ENCODE measurements at regions not wholly inside any gene's neighbourhood (a gene's known extent, or its start where the extent isn't known, plus 50 kb on each side); places are given as distances from the start of the nearest gene placed in this dataset.

DNA sequence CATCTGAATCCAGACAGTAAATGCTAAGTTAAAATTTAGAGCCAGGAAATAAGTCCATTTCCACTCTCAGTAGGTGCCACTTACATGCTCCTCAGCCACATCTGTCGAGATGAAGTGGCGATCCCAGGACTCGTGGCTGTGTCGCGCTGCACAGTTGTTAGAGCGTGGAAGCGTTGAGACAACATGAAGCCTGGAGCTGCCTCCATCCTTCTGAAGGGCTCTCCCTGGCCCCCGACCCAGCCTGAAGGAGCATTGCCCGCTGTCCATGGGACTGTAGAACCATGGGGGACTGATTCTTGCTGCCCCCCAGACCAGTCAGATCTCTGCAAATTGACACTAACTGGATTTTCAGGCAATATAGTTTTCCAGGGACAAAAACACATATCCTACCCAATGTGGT, 58.9 kb downstream of the IRX1 start:
- H3K27me3 ChIP-seq (replicated peaks; ENCODE audit: control insufficient read depth, insufficient read depth, low read length), result peaks cover 2% of the 10 kb centered on the region
- DNase-seq (ENCODE audit: low read depth), result no peak
- no peaks in the 10 kb centered on the region for H3K36me3 ChIP-seq (ENCODE audit: control insufficient read depth, insufficient read depth, low read length, severe bottlenecking)
- no peak overlapping the region for H3K4me3 ChIP-seq (ENCODE audit: low read length)
- no peak overlapping the region for H3K9ac ChIP-seq (ENCODE audit: low read length)
- H3K4me1 ChIP-seq (ENCODE audit: control insufficient read depth, insufficient read depth, low read length), result no peaks in the 10 kb centered on the region
- H3K9me3 ChIP-seq (ENCODE audit: control insufficient read depth, low read length), result no peaks in the 10 kb centered on the region

DNA sequence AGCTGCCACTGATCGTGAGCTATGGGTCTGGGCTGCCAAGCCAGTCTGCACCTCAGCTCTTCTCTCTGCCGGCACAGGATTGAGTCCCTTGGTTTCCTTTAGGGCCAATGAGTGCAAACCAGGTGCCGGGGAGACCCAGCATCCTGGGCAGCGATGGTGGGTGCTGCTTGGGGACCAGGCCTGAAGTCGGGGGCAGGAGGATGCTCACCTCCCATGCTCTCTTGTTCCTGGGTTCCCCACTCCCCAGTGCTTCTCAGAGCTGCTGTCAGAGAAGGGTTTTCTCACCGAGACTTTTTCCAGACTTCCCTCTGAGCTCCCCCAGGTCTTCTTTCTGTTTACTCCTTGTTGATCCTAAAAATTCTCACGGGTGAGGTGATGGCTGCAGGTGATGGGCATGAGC, 61.2 kb downstream of the IRX1 start:
- DNase-seq (ENCODE audit: low read depth), result no peak
- no peaks in the 10 kb centered on the region for H3K36me3 ChIP-seq (ENCODE audit: control insufficient read depth, insufficient read depth, low read length, severe bottlenecking)
- no peaks in the 10 kb centered on the region for H3K4me1 ChIP-seq (ENCODE audit: control insufficient read depth, insufficient read depth, low read length)
- H3K27me3 ChIP-seq (replicated peaks; ENCODE audit: control insufficient read depth, insufficient read depth, low read length), result peaks cover 2% of the 10 kb centered on the region
- H3K9me3 ChIP-seq (ENCODE audit: control insufficient read depth, low read length), result no peaks in the 10 kb centered on the region
- H3K9ac ChIP-seq (ENCODE audit: low read length), result no peak overlapping the region
- no peak overlapping the region for H3K4me3 ChIP-seq (ENCODE audit: low read length)

GRCh38 chr5:3657364-3658022, 61.9 kb downstream of the IRX1 start:
- Histone ChIP-seq H3K27me3 (replicated peaks; ENCODE audit: control insufficient read depth, insufficient read depth, low read length) (peaks cover 2% of the 10 kb centered on the region), H3K9me3 (ENCODE audit: control insufficient read depth, low read length) (no peaks in the 10 kb centered on the region), H3K9ac (ENCODE audit: low read length) (no peak overlapping the region), H3K36me3 (ENCODE audit: control insufficient read depth, insufficient read depth, low read length, severe bottlenecking) (no peaks in the 10 kb centered on the region), H3K4me1 (ENCODE audit: control insufficient read depth, insufficient read depth, low read length) (no peaks in the 10 kb centered on the region), H3K4me3 (ENCODE audit: low read length) (no peak overlapping the region)
- no peak for DNase-seq (ENCODE audit: low read depth)

DNA sequence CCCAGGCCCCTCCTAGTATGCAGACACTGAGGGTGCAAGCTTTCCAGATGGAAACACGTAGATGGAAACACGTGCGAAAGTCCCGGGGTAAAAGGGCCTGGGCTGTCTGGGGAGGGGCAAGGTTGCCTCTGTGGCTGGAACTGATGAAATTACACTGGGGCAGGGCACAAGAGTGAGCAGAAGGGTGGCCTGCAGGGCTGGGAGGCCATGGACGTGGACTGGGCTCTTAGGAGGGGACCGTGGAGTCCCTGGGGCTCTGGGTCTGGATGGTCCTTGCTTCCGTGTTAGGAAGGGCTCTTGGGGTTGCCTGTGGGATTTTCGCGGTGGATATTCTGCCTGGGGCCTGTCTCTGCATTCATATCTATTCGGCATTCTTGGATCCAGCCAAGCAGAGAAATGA, 63.3 kb downstream of the IRX1 start:
- DNase-seq (ENCODE audit: low read depth), result no peak
- no peak overlapping the region for H3K4me3 ChIP-seq (ENCODE audit: low read length)
- H3K36me3 ChIP-seq (ENCODE audit: control insufficient read depth, insufficient read depth, low read length, severe bottlenecking), result no peaks in the 10 kb centered on the region
- no peaks in the 10 kb centered on the region for H3K9me3 ChIP-seq (ENCODE audit: control insufficient read depth, low read length)
- no peak overlapping the region for H3K9ac ChIP-seq (ENCODE audit: low read length)
- no peaks in the 10 kb centered on the region for H3K4me1 ChIP-seq (ENCODE audit: control insufficient read depth, insufficient read depth, low read length)
- H3K27me3 ChIP-seq (replicated peaks; ENCODE audit: control insufficient read depth, insufficient read depth, low read length), result peaks cover 2% of the 10 kb centered on the region

DNA sequence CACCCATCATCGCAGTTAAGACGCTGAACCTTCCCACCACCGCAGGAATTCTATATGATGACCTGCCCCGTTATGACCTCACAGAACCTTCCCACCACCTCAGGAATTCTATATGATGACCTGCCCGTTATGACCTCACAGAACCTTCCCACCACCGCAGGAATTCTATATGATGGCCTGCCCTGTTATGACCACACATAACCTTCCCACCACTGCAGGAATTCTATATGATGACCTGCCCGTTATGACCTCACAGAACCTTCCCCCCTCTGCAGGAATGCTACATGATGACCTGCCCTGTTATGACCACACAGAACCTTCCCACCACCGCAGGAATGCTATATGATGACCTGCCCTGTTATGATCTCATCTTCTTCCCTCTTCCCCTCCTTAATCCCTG, 64.3 kb downstream of the IRX1 start:
- H3K9me3 ChIP-seq (ENCODE audit: control insufficient read depth, low read length), result no peaks in the 10 kb centered on the region
- H3K4me3 ChIP-seq (ENCODE audit: low read length), result no peak overlapping the region
- no peak for DNase-seq (ENCODE audit: low read depth)
- H3K9ac ChIP-seq (ENCODE audit: low read length), result no peak overlapping the region
- H3K4me1 ChIP-seq (ENCODE audit: control insufficient read depth, insufficient read depth, low read length), result no peaks in the 10 kb centered on the region
- no peaks in the 10 kb centered on the region for H3K36me3 ChIP-seq (ENCODE audit: control insufficient read depth, insufficient read depth, low read length, severe bottlenecking)
- peaks cover 2% of the 10 kb centered on the region for H3K27me3 ChIP-seq (replicated peaks; ENCODE audit: control insufficient read depth, insufficient read depth, low read length)

- no peak for DNase-seq (ENCODE audit: low read depth)
- no peaks in the 10 kb centered on the region for H3K9me3 ChIP-seq (ENCODE audit: control insufficient read depth, low read length)
- H3K9ac ChIP-seq (ENCODE audit: low read length), result no peak overlapping the region
- no peaks in the 10 kb centered on the region for H3K4me1 ChIP-seq (ENCODE audit: control insufficient read depth, insufficient read depth, low read length)
- peaks cover 2% of the 10 kb centered on the region for H3K27me3 ChIP-seq (replicated peaks; ENCODE audit: control insufficient read depth, insufficient read depth, low read length)
- H3K36me3 ChIP-seq (ENCODE audit: control insufficient read depth, insufficient read depth, low read length, severe bottlenecking), result no peaks in the 10 kb centered on the region
- H3K4me3 ChIP-seq (ENCODE audit: low read length), result no peak overlapping the region
Observed at GRCh38 chr5:3660630-3661029, 65.0 kb downstream of the IRX1 start.

DNA sequence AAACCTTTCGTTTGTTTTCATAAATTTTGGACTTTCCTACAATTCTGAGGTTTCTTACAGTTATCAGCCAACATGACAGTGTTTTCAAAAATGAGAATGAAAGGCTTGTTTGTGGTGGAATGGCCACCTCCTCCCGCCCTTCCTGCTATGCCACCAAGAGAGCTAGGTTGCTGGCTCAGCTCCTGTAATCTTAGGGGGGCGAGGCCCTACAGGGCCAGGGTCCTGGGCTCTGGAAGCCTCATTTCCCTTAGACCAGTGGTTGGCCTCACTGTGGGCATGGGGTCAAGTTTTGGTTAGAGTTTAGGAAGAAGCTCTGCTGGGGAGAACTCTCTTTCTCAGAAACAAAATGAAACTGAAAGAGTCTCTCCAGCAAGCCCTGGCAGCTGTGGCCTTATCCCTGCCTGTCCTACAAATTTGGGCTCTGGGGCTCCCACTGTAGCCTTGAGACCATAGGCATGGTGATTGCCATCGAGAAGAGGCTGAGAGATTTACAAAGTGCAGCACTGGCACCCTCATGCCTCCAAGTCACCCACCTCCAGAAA, 66.2 kb downstream of the IRX1 start:
- no peak for DNase-seq (ENCODE audit: low read depth)
- Histone ChIP-seq H3K4me1 (ENCODE audit: control insufficient read depth, insufficient read depth, low read length) (no peaks in the 10 kb centered on the region), H3K27me3 (replicated peaks; ENCODE audit: control insufficient read depth, insufficient read depth, low read length) (peaks cover 2% of the 10 kb centered on the region), H3K4me3 (ENCODE audit: low read length) (no peak overlapping the region), H3K9me3 (ENCODE audit: control insufficient read depth, low read length) (no peaks in the 10 kb centered on the region), H3K36me3 (ENCODE audit: control insufficient read depth, insufficient read depth, low read length, severe bottlenecking) (no peaks in the 10 kb centered on the region), H3K9ac (ENCODE audit: low read length) (no peak overlapping the region)

DNA sequence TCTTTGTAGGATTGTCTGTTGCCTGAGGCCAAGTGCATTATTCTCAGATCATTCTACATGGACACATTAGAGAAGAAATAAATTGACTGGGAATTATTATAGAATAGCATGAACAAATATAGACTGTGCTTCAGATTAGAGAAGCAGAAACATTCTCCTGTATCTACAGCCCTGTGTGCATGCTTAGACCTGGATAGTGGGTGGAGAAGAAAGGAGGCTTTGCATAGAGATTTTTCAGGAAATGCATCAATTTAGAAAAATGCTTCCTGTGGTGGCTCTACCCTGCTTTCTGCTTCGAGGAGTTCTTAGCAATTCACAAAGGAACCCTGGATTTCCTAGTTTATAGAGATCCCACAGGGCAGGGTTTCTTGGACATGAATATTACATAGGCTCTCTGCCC, 66.7 kb downstream of the IRX1 start:
- DNase-seq (ENCODE audit: low read depth), result no peak
- H3K9me3 ChIP-seq (ENCODE audit: control insufficient read depth, low read length), result no peaks in the 10 kb centered on the region
- H3K4me1 ChIP-seq (ENCODE audit: control insufficient read depth, insufficient read depth, low read length), result no peaks in the 10 kb centered on the region
- H3K27me3 ChIP-seq (replicated peaks; ENCODE audit: control insufficient read depth, insufficient read depth, low read length), result no peaks in the 10 kb centered on the region
- H3K36me3 ChIP-seq (ENCODE audit: control insufficient read depth, insufficient read depth, low read length, severe bottlenecking), result no peaks in the 10 kb centered on the region
- H3K9ac ChIP-seq (ENCODE audit: low read length), result no peak overlapping the region
- no peak overlapping the region for H3K4me3 ChIP-seq (ENCODE audit: low read length)

- DNase-seq (ENCODE audit: low read depth), result no peak
- Histone ChIP-seq H3K36me3 (ENCODE audit: control insufficient read depth, insufficient read depth, low read length, severe bottlenecking) (no peaks in the 10 kb centered on the region), H3K4me1 (ENCODE audit: control insufficient read depth, insufficient read depth, low read length) (no peaks in the 10 kb centered on the region), H3K9me3 (ENCODE audit: control insufficient read depth, low read length) (no peaks in the 10 kb centered on the region), H3K9ac (ENCODE audit: low read length) (no peak overlapping the region), H3K4me3 (ENCODE audit: low read length) (no peak overlapping the region), H3K27me3 (replicated peaks; ENCODE audit: control insufficient read depth, insufficient read depth, low read length) (no peaks in the 10 kb centered on the region)
Observed at GRCh38 chr5:3671337-3671736, 75.7 kb downstream of the IRX1 start.

GRCh38 chr5:3678801-3679200, 83.2 kb downstream of the IRX1 start:
- Histone ChIP-seq H3K4me3 (ENCODE audit: low read length) (no peak overlapping the region), H3K36me3 (ENCODE audit: control insufficient read depth, insufficient read depth, low read length, severe bottlenecking) (no peaks in the 10 kb centered on the region), H3K9me3 (ENCODE audit: control insufficient read depth, low read length) (no peaks in the 10 kb centered on the region), H3K4me1 (ENCODE audit: control insufficient read depth, insufficient read depth, low read length) (no peaks in the 10 kb centered on the region), H3K27me3 (replicated peaks; ENCODE audit: control insufficient read depth, insufficient read depth, low read length) (peaks cover 5% of the 10 kb centered on the region), H3K9ac (ENCODE audit: low read length) (no peak overlapping the region)
- no peak for DNase-seq (ENCODE audit: low read depth)

DNA sequence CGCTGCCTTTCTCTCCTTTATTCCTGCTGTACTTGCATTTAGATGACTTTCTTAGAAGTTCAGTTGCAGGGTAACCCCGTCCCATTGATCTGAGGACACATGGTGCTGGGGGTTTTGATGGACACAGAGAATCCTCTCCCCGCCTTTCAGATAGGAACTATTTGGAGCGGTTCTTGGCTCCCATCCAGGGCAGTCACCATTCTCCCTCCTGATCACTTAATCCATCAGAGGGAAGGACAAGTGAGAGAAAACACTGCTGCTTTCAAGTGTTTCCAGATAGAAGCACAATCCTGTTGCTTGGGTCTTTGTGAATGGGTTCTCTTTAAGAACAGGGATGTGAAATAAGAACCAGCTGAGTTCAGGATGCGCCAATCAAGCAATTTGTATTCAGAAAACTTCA, 85.2 kb downstream of the IRX1 start:
- Histone ChIP-seq H3K27me3 (replicated peaks; ENCODE audit: control insufficient read depth, insufficient read depth, low read length) (peaks cover 5% of the 10 kb centered on the region), H3K9me3 (ENCODE audit: control insufficient read depth, low read length) (no peaks in the 10 kb centered on the region), H3K4me3 (ENCODE audit: low read length) (no peak overlapping the region), H3K36me3 (ENCODE audit: control insufficient read depth, insufficient read depth, low read length, severe bottlenecking) (no peaks in the 10 kb centered on the region), H3K4me1 (ENCODE audit: control insufficient read depth, insufficient read depth, low read length) (no peaks in the 10 kb centered on the region), H3K9ac (ENCODE audit: low read length) (no peak overlapping the region)
- no peak for DNase-seq (ENCODE audit: low read depth)

DNA sequence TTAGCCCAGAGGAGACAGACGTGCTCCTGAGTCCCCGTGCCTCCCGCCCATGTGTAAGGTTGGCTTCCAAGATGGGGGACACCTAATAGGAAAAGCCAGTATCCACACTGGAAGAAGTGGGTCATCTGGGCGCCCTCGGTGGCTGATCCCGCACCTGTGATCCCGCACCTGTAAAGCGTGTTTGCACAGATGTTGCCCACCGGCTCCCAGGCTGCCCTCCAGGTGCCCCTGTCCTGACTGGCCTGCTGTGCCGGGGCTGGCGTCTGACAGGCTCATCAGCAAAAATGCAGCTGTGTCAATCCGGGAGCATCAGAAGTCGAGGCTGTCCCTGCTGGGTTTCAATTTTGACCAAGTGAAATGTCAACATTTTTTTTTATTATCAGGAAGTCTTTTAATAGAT, 88.5 kb downstream of the IRX1 start:
- no peak for DNase-seq (ENCODE audit: low read depth)
- Histone ChIP-seq H3K9me3 (ENCODE audit: control insufficient read depth, low read length) (no peaks in the 10 kb centered on the region), H3K4me3 (ENCODE audit: low read length) (no peak overlapping the region), H3K27me3 (replicated peaks; ENCODE audit: control insufficient read depth, insufficient read depth, low read length) (peaks cover 5% of the 10 kb centered on the region), H3K36me3 (ENCODE audit: control insufficient read depth, insufficient read depth, low read length, severe bottlenecking) (no peaks in the 10 kb centered on the region), H3K9ac (ENCODE audit: low read length) (no peak overlapping the region), H3K4me1 (ENCODE audit: control insufficient read depth, insufficient read depth, low read length) (no peaks in the 10 kb centered on the region)

Measured in adipocyte (in vitro differentiated cells).